ENCODE measurements at regions not wholly inside any gene's neighbourhood (a gene's known extent, or its start where the extent isn't known, plus 50 kb on each side); places are given as distances from the start of the nearest gene placed in this dataset.

- TF ChIP-seq MXI1 (IDR thresholded peaks at IDR 0.05; ENCODE audit: low read depth, low read length) (no peak), ETV6 (conservative IDR thresholded peaks at IDR 0.05 in 1 of 2, IDR thresholded peaks at IDR 0.05 in 1 of 2; ENCODE audit: borderline replicate concordance in 1 of 2, low read depth in 1 of 2) (no peak), REST (IDR thresholded peaks at IDR 0.05; ENCODE audit: low read depth, low read length) (no peak)
- TF ChIP-seq, protein P1, sequence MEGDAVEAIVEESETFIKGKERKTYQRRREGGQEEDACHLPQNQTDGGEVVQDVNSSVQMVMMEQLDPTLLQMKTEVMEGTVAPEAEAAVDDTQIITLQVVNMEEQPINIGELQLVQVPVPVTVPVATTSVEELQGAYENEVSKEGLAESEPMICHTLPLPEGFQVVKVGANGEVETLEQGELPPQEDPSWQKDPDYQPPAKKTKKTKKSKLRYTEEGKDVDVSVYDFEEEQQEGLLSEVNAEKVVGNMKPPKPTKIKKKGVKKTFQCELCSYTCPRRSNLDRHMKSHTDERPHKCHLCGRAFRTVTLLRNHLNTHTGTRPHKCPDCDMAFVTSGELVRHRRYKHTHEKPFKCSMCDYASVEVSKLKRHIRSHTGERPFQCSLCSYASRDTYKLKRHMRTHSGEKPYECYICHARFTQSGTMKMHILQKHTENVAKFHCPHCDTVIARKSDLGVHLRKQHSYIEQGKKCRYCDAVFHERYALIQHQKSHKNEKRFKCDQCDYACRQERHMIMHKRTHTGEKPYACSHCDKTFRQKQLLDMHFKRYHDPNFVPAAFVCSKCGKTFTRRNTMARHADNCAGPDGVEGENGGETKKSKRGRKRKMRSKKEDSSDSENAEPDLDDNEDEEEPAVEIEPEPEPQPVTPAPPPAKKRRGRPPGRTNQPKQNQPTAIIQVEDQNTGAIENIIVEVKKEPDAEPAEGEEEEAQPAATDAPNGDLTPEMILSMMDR (IDR thresholded peaks at IDR 0.05 in 2 of 3, conservative IDR thresholded peaks at IDR 0.05 in 1 of 3; ENCODE audit: control insufficient read depth in 2 of 3, extremely low read depth in 1 of 3, insufficient read depth in 1 of 3, low read depth in 3 of 3, low read length in 3 of 3): no peak
Measured at GRCh38 chr6:92507552-92507951, 911.8 kb downstream of the EPHA7 start.

Measured in GM12878 (cell line).